SKM-1 (cell line): ENCODE measurements at regions not wholly inside any gene's neighbourhood (a gene's known extent, or its start where the extent isn't known, plus 50 kb on each side); places are given as distances from the start of the nearest gene placed in this dataset.
"Not testable (repeated sequence)": the region's sequence is repeated elsewhere in the genome, so short reads cannot be mapped to it uniquely, and the experiment has no call there.

Experiments used
- DNase-seq: peaks from one replicate; lab custom pipeline; 2025; ENCODE audit not compliant: unreplicated experiment; lab: John Stamatoyannopoulos, UW

DNA sequence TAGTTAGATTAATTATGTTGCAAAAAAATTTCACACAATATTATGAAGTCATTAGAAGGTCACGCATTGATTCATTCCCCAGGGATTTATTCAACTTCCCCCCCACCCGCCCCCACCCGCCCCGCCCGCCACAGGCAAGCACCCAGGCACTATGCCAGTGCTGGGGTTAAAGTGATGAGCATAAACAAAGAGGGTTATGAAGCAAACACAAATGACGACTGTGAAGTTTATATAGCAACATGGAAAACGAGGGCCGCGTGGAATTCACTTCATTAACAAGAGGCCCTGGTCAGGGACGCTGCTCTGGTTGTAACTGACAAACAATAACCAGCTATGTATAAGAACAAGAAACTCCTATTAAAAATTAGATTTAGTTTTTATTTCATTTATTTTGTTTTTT lies 656.5 kb upstream of the COBL start:
- no peak for DNase-seq

DNA sequence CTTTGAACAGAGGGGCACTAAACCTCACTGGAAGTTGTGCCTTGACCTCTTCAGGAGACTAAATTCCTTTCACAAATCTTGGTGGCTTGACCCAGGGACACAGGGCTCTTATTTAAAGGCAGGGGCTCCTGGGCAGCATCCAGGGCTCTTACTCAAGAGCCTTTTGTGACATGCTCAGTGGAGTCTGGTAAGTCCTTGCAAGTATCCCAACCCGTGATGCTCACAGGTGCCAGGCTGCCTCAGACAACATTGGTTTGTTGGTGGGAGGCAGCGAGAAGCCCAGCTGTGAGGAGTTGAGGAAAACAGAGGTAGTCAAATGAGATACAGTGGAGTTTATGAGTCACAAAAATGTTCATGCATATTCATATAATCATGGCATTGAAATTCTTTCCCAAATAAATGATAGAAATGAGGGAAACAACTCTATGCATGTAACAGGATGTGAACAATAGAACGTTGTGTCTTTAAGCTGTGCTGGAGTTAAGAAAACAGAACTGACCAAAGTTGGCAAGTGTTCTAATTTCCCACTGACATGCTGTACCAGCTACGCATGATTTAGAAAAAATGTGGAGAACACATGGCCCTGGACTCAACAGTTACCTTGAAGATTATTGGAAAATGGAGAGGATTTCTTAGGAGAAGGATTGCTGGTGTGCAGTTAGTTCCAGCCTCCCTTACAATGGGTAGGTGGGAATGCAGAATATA lies 654.5 kb upstream of the COBL start:
- DNase-seq, result no peak

DNA sequence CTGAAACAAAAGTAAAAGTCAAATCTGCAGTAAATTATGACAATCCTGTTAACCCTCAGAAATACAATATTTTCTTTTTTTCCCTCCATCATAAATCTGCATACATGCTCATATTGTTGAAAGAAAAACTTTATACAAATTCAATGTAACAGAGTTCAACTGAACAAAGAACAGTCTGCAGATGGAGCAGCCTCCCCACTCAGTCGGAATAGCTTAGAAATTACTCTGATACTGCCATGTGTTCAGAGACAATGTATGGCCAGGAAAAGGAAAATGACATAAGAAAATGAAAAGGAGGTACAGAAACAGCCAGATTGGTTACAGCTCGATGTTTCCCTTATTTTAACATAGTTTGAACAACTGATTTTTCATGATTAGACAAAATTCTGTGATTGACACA lies 651.9 kb upstream of the COBL start:
- no peak for DNase-seq

DNA sequence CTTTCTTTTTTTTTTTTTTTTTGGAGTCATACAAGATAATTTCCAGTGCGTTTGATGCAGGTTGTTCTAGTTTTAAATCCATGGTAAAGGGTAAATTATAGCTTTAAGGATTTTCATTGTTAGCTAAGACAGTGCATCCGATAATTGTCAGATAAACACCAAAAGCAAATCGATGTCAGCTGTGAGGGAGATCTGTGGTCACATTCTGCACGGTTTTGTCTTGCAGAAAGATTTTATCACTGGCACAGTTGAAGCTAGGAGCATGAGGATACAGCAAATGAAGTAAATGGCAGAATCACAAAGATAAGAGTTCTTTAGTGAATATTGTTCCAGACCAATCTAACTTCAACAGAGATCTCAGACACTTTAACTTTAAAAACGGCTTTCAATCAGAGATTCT lies 648.8 kb upstream of the COBL start:
- no peak for DNase-seq

DNA sequence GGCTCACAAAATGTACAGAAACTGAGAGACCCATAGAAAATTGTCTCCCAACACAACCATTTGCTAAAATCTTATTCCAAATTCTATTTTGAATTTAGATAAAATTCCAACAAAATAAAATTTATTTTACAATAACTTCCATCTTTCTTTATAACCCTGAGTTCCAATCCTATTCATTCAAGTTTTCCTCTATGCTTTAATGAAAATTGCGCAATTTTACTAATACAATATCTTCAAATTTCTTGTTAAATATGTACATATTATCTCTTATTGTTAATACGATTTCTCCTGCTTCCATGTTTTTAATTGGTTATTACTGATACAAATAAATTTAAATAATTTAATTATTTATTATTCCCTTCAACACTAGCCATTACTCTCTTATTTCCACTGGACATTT lies 645.2 kb upstream of the COBL start:
- no peak for DNase-seq

DNA sequence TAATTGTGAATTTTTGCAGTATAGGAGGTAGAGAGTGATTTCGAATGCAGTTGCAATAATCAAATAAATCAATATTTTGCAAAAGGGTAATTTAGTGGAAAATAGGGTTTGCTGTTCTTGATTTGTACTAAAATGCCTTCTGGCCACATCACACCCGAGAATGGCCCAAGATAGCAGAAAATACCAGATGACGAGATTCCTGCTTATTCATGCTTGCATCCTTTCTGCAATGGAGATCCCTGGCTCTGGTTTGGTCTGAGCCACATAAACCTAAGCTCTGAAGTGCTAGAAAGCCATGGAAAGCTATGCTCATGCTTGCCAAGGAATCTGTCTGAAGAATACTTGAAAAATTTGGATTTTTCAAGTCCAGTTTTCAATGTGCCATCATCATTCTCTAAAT lies 634.2 kb upstream of the COBL start:
- DNase-seq, result no peak

DNA sequence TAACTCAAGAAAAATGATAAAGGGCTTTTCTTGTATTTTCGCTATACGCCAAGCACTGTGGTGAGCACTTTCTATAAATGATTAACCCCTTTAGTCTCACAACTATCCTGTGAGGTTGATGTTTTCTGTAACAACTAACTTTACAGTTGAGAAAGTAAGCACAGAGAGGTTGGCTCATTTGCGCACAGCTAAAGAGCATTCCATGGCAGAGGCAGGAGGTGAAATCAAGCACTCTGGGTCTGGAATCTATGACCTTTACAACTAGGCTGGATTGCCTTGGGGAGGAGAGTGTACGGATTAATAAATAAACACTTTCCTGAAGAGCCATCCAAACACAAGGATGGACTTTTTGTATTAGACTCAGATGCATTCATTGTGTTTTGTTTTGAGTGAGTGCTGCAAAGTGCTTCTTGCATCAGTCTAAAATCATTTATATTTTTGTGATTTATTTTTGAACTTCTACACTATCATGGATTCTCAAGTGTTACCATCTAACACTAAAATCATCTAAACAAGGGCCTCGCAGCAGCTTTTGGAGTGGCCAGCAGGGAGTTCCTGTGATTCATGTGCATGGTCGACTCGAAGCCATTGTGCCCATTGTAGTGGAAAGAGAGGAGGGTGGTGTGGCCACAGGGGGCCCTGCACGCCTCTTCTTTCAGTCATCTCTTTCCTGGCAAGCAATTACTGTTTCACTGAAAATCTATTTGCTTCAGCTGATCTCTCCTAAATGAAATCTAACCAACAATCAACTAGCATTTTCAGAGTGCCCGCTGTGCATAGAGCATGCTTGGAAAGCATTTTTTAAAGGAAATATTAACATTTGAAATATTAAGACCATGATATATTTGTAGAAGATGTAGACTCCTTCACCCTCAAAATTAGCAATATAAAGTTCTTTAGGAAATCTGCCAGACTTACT lies 633.4 kb upstream of the COBL start:
- DNase-seq, result no peak

DNA sequence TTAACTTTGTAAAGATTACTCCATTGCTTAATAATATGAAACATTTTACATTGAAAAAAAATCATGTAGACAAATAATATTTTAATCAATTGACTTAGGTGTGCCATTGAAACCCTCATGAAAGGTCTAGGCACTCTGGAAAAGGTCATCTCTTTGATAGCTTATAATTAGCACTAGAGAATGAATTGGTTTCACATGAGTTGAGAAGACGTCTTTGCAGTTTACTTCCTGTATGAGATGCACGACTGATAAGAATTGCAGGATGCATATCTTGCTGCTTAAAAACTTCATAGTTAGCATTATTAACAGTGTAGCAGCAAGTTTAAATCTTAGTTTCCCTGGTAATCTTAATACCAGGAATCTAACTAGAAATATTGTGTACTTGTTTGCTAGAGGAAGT lies 614.2 kb upstream of the COBL start:
- no peak for DNase-seq

DNA sequence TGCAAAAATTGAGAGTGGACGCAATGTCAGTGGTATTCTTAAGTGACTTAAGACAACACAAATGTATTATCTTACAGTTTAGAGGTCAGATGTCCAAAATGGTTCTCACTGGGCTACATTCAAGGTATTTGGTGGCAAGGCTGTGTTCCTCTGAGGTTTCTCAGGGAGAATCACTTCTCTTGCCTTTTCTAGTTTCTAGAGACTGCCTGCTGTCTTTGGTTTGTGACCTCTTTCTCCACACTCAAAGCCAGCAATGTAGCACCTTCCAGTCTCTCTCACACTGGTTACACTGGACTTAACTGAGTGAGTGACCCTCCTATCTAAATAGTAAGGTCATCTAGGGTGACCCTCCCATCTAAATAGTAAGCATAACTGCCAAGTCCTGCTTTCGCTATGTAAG lies 613.2 kb upstream of the COBL start:
- no peak for DNase-seq

DNA sequence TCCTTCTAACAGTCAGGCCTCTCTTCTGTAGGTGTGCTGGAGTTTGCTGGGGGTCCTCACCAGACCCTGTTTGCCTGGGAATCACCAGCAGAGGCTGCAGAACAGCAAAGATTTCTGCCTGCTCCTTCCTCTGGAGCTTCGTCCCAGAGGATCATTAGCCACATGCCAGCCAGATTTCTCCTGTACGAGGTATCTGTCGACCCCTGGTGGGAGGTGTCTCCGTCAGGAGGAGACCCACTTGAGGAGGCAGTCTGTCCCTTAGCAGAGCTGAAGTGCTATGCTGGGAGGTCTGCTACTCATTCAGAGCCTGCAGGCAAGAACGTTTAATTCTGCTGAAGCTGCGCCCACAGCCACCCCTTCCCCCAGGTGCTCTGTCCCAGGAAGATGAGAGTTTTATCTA lies 611.1 kb upstream of the COBL start:
- DNase-seq, result no peak

DNA sequence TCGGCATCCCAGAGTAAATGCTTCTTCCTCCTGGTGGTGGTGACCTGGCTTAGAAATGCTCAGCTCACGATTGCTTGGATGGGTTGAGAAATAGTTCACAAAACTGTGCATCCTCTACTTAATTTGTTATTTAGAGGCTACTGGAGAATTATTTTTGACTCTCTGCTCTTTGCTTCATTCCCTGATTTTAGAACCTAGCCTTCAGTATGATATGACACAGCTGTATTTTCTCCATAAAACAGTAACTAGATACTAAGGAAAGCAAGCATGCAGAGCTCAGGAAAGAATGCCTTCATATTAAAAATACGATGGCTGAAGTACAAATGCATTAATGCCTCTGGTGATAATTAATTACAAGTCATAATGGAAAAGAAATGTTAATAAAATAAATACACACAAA lies 602.0 kb upstream of the COBL start:
- DNase-seq, result no peak

DNA sequence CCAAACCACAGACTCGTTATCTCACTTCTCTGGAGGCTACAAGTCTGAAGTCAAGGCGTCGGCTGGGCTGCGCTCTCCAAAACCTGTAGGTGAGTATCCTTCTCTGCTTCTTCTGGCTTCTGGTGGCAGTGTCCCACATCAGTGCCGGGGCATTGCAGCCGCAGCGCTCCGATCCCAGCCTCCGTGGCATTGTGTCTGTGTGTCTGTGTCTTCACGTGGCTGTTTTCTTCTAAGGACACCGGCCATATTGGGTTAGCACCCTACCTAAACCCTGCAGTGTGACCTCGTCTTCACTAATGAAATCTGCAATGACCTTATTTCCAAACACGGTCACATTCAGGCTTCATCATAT lies 584.9 kb upstream of the COBL start:
- no peak for DNase-seq

DNA sequence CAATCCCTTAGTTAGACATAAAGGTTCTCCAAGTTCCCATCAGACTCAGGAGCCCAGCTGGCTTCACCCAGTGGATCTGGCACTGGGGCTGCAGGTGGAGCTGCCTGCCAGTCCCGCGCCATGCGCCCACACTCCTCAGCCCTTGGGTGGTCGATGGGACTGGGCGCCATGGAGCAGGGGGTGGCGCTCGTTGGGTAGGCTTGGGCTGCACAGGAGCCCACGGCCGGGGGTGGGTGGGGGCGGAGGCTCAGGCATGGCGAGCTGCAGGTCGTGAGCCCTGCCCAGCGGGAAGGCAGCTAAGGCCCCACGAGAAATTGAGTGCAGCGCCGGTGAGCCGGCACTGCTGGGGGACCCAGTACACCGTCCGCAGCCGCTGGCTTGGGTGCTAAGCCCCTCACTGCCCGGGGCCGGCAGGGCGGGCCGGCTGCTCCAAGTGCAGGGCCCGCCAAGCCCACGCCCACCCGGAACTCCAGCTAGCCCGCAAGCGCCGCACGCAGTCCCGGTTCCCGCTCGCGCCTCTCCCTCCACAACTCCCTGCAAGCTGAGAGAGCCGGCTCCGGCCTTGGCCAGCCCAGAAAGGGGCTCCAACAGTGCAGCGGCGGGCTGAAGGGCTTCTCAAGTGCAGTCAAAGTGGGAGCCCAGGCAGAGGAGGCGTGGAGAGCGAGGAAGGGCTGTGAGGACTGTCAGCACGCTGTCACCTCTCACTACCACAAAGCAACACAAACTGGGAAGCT lies 584.3 kb upstream of the COBL start:
- not testable (repeated sequence) for DNase-seq

DNA sequence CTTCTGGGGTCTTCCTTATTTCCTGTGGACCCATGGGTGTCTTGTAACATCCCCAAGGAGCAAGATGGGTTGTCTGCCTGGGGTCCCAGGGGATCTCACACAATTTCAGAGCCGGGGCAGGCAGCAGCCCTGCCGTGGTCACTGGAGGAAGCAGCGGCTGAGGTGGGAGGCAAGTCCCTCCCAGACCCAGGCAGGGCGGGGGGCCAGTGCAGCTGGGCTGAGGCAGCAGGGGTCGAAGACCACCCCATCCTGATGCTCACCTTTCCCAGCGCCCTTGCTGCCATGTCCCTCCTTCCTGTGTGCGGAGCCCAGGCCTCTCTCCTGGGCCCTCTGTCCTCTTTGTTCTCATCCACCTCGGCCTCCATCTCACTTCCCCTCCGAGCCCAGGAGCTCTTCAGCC lies 583.0 kb upstream of the COBL start:
- no peak for DNase-seq

DNA sequence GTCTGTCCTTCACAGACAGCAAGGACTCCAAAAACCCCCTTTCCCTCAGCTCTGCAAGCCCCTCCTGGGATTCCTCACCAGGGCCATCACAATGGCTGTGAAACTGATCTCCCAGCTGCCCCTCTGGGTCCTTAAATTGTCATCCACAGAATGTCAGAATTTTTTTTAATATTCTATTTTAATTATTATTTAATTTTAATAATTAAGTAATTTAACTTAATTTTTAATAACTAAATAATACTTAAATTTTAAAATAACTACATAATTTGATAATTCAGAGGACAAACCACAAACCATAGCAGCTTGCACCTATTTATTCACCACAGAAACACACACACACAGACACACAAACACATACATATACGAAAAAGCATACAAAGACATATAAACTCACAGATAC lies 565.8 kb upstream of the COBL start:
- no peak for DNase-seq

DNA sequence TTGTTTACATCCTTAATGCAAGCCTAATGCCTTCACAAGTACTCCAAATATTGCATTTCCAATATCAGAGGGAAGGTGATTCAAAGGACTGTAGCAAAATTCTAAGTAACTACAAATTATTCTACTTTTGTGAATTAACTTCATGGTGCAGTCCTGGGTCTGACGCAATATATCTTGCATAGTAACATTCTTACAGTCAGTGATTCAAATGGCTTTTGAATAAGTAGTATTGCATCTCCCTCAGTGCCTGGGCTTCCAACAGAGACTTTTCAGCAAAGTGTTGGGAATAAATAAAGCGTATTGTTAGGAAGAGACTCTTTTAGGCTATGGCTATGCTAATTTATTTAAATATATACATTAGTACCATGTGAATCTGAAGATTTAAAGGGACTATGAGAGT lies 564.7 kb upstream of the COBL start:
- DNase-seq, result no peak

DNA sequence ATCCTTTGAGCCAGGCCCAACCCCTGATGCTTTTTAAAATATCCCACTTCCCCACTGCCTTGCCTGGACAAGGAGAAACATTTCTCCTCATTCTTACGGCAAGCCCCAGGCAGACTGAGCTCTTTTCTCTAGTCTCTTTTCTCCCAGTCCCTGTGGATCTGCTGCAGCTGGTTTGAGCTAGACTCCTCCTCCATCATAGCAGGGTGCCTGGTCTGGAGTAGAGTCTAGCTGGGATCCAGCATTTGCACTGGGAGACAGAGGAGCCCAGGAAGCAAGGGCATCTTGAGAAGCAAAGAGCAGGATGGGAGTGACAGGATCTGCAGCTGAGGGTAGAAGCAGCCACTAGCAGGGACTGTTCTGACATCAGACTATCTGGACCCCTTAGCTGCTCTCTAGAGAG lies 562.3 kb upstream of the COBL start:
- DNase-seq, result no peak

DNA sequence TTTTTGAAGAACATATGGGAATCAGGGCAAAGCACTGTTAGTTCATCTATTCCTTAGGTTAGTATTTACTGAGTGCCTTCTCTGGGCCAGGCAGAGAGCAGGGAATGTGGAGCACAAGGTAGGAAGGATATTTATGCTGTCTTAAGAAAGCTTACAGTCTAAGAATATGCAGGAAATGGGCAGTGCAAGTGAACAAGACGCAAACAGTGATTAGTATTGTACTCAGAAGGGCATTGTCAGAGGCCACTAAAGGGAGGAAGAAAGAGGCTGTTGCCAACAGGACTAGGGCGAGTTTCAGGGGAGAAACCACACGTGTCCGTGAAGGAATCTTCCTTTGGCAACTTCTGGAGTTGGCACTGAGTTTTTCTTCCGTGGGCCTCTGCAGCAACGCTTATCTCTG lies 552.8 kb upstream of the COBL start:
- DNase-seq, result no peak

DNA sequence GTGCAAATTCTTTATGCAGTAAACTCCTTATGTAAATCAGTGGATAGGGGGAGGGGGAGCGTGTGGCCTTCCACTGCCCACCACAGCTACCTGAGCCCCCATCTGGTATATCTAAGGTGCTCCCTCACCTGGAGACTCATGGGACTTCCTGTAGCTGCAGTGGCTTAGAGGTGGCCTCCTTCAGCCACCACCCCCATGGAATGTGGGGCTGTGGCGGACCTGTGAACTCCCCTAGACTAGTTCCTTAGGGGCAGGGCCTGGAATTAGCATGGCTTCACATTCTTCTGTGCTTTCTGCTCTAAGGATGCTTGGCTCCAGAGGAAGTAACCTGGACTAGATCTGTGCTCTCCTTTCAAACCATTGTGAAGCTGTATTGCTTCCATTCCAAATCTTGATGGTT lies 550.5 kb upstream of the COBL start:
- DNase-seq, result no peak

DNA sequence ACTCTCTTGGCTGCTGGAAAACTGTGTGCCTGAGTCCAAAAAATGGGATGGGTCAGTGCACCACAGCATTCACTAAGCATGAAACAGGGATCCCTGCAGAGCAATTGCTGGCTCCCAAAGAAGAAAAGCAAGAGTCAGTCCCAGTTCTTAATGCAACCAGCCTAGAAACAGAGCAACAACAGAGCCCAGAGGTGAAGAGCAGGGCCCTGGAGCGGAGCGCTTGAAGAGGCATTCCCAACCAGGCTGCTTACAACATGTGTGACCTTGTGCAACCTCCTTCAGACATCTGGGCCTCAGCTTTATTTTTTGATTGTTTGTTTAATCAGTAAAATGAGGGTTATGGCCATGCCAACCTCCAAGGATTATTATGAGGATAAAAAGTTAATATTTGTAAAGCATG lies 543.7 kb upstream of the COBL start:
- DNase-seq, result no peak

DNA sequence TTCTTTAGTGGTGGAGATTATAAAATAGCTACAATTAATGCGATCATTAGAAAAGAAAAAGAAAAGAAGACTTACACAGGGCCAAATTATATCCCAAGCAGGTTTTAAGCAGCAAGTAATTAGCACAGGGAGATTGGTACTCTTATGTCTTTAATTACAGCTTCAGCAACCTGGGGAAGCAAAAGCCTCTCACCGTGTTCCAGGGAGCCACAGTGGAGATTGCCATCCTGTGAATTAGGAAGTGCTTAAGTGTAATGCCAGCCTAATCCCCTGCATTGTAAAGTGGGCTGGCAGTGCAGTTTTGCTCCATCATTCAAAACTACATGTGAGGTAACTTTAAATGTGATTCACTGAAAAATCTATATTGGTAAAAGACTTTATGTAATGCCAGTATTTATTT lies 533.5 kb upstream of the COBL start:
- no peak for DNase-seq
